ENCODE measurements at regions not wholly inside any gene's neighbourhood (a gene's known extent, or its start where the extent isn't known, plus 50 kb on each side); places are given as distances from the start of the nearest gene placed in this dataset.
"Not testable (repeated sequence)": the region's sequence is repeated elsewhere in the genome, so short reads cannot be mapped to it uniquely, and the experiment has no call there.

GRCh38 chr4:53865054-53865453, 199.4 kb downstream of the CHIC2 start:
- DNase-seq = no peak

DNA sequence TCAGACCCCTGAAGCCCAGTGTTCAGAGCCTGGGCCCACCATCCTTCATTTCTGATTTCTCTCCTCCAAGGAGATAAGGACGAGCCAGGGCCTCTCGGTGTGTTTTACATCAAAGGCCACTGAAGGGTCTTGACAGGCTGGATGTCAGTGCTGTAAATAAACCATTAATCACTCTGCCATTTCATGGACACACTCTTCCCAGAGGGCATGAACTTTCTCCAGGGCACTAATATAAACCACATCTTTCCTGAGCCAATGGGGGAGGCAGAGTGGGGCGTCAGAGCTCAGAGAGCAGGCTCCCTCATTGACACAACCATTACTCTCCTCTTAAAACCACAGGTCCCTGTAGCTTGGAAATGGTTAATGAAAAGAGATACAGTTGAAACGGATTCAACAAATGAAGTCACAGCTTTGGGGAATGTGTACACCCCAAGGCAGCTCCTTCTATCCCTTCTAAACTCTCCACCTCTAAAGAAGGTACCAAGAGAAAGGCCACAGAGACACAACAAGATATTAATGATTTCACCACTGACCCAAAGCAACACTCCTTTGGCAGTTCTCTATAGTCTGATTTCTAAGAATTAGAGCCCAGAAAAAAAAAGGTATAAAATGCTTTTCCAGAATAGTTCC, 200.6 kb downstream of the CHIC2 start:
- no peak for DNase-seq

DNA sequence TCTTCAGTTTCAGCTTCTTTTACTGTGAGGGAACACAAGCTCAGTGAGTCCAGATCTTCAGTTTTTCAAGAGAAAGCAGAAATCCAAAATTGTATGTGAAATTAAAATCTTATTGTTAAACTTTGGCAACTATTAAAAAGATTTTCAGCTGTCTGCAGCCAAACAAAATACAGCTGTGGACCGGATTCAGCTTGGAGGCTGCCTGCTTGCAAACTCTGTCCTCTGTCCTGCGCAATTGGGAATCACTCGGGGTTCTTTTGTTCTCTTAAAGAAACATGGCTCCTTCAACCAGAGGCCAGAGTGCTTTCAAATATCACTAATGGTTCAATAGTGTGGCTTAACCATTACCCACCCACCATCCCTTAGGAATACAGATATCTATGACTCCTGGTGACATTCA, 201.2 kb downstream of the CHIC2 start:
- DNase-seq = no peak

- DNase-seq = no peak
Observed at GRCh38 chr4:53861856-53862610, 202.4 kb downstream of the CHIC2 start.

DNA sequence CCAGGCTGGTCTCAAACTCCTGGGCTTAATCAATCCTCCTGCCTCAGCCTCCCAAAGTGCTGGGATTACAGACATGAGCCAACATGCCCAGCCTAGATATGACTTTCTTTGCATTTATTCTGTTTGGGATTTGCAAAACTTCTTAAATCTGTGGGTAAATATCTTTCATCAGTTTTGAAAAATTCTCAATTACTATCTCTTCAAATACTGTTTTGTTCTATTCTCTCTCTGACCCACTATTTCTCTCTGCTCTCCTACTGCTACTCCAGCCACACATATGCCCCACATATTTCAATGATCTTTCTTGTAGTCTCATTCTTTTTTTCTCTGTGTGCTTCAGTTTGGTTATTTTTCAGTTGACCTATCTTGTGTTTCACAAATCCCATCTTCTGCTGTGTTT, 205.1 kb downstream of the CHIC2 start:
- no peak for DNase-seq

GRCh38 chr4:53858744-53859143, 205.7 kb downstream of the CHIC2 start:
- DNase-seq = no peak

DNA sequence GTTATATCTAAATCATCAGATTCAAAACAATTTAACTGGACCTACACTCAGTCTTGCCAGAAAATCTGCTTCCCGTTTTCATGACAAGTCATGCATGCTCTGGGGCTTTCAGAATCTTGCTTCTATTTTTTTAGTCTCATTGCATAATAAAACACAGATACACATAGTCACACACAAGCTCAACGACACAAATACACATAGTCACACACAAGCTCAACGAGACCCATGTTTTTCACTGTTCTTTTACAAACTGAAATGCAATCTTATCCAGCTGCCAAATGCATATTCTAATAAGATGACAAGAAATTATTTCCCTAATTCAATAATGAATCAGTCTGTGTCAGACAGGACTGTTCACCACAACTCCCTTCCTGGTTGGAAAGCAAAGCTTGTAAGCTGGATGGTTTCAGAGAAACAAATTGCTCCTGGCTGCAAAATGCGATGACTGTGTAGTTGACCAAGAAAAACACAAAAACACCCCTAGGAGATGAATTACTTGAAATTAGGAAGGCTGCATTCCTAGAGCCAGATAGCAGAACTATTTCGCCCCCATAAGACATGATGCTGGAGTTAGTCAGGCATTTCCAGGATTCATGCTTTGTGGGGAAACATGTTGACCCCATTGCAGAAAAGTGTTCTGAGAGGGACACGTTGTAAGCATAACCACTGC, 208.7 kb downstream of the CHIC2 start:
- DNase-seq = no peak

- no peak for DNase-seq
Observed at GRCh38 chr4:53854991-53855568, 209.3 kb downstream of the CHIC2 start.

DNA sequence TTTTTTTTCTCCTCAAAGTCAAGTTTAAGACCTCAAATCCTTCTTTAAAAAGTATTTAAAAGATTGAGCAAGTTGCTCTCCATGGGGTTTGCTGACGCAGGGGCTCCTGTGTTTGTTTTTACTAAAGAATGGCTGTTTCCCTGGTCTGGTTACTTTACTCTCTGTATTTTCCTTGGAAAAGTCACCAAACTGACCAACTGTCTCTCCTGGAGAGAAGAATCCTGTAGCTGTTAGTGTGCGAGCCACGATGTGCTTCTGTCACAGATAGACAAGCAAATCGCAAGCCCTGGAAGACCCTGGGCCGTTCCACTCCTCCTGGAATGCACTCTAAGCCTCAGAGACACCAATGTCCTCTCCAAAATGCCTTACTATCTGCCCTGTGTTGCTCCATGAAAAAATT, 212.1 kb downstream of the CHIC2 start:
- DNase-seq = no peak

DNA sequence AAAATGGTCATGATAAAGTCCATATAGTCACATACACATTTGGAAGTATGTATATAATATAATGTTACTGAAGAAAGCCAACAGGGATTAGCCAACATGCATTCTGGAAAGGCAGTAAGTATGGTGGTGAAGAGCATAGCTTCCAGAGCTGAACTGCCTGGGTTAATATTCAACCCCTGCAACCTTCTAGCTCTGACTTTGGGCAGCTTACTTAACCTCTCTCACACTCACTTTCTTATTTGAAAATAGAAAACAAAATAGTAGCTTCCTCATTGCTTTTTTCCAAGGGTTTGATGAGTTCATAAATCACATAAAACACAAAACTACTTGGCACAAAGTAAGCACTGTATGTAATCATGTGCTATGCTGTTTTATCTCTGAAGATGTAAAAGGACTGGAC, 216.4 kb downstream of the CHIC2 start:
- no peak for DNase-seq

GRCh38 chr4:53844551-53844950, 219.9 kb downstream of the CHIC2 start:
- no peak for DNase-seq

GRCh38 chr4:53844133-53844532, 220.3 kb downstream of the CHIC2 start:
- no peak for DNase-seq

DNA sequence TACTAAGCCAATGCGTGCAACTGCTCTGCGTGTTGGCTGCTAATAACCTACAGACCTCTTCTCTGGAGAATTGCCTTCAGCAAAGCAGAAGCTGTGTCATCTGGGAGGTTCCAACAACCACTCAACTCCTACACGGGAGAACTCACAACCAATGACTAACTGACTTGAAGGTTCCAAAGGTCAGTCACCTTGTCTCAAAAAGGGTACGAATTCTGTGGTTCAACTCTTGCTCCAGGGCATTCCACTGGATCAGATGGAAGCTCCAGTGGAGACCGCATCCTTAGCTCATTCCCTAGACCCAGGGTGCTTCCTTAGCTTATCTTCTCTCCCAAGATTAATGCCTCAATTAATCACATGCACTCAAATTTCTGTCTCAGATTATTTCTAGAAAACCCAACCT, 222.7 kb downstream of the CHIC2 start:
- no peak for DNase-seq

GRCh38 chr4:53840643-53841042, 223.8 kb downstream of the CHIC2 start:
- no peak for DNase-seq

DNA sequence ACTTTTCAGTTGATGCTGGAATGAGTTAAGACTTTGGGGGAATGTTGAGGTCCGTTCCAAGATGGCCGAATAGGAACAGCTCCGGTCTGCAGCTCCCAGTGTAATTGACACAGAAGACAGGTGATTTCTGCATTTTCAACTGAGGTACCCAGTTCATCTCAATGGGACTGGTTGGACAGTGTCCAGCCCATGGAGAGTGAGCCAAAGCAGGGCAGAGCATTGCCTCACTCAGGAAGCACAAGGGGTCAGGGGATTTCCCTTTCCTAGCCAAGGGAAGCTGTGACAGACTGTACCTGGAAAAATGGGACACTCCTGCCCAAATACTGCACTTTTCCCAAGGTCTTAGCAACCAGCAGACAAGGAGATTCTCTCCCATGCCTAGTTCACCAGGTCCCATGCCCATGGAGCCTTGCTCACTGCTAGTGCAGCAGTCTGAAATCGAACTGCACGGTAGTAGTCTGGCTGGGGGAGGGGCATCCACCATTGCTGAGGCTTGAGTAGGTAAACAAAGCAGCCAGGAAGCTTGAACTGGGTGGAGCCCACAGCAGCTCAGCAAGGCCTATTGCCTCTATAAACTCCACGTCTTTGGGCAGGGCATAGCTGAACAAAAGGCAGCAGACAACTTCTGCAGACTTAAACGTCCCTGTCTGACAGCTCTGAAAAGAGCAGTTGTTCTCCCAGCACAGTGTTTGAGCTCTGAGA, 231.0 kb downstream of the CHIC2 start:
- not testable (repeated sequence) for DNase-seq

- no peak for DNase-seq
Observed at GRCh38 chr4:53832549-53832948, 231.9 kb downstream of the CHIC2 start.

- no peak for DNase-seq
Observed at GRCh38 chr4:53830511-53830910, 233.9 kb downstream of the CHIC2 start.

- DNase-seq = no peak
Observed at GRCh38 chr4:53821179-53821851, 230.0 kb upstream of the LNX1 start.

GRCh38 chr4:53818104-53818503, 226.8 kb upstream of the LNX1 start:
- DNase-seq = no peak

DNA sequence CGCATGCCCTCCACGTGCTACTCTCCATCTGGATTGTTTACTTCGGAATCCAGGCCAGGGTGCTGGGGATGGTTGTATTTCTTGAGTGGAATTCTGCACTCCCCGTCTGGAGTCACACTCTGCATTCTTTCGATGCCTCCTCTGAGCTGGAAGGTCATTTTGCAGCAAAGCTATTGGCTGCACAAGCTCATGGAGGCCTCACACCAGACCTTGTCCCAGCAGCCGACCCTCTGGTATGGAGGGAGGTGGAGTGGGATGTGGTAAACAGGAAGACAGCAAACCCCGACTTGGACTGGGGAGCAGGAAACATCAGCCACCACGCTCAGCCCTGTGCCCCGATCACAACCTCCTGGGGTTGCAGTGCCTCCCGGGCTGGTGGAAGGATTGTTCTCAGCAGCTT, 225.3 kb upstream of the LNX1 start:
- no peak for DNase-seq

GRCh38 chr4:53815281-53815680, 224.0 kb upstream of the LNX1 start:
- no peak for DNase-seq

GRCh38 chr4:53813998-53814397, 222.7 kb upstream of the LNX1 start:
- no peak for DNase-seq

GRCh38 chr4:53810643-53811042, 219.4 kb upstream of the LNX1 start:
- no peak for DNase-seq

Data from CD4-positive, alpha-beta T cell treated with Interleukin-1 beta for 1 hour (primary cell).